Calu3 (cell line): ENCODE measurements at regions not wholly inside any gene's neighbourhood (a gene's known extent, or its start where the extent isn't known, plus 50 kb on each side); places are given as distances from the start of the nearest gene placed in this dataset.

ENCODE experiments used
- BruUV-seq: library from RNA; stranded (reverse); fragments of 400-500 nt; replicated peaks from 2 replicates; lab custom pipeline; 2021; lab: Mats Ljungman, UMichigan
- CTCF ChIA-PET: fragments of 300-600 bp; sonication (Branson Sonifier 250); formaldehyde crosslinking; loops from one replicate; lab custom pipeline; 2022; ENCODE audit warnings: antibody characterized with exemption; lab: Charles Lee
- DNase-seq: peaks from one replicate; pipeline ENCODE4 v3.0.0; 2022
- H3K27ac Mint-ChIP-seq: one replicate; pipeline ENCODE4 v1.8.0; 2022; ENCODE audit warnings: mixed read lengths; ENCODE audit not compliant: unreplicated experiment
- H3K27me3 Mint-ChIP-seq: one replicate; pipeline ENCODE4 v1.8.0; 2022; ENCODE audit warnings: mixed read lengths; ENCODE audit not compliant: unreplicated experiment
- H3K36me3 Mint-ChIP-seq: one replicate; pipeline ENCODE4 v1.8.0; 2022; ENCODE audit warnings: mild to moderate bottlenecking, moderate library complexity, mixed read lengths; ENCODE audit not compliant: insufficient read depth, unreplicated experiment
- H3K4me1 Mint-ChIP-seq: one replicate; pipeline ENCODE4 v1.8.0; 2022; ENCODE audit warnings: mild to moderate bottlenecking, low read depth, mixed read lengths; ENCODE audit not compliant: unreplicated experiment
- H3K4me3 Mint-ChIP-seq: one replicate; pipeline ENCODE4 v1.8.0; 2022; ENCODE audit warnings: mild to moderate bottlenecking, low read depth, moderate library complexity, mixed read lengths; ENCODE audit not compliant: unreplicated experiment
- H3K9me3 Mint-ChIP-seq: one replicate; pipeline ENCODE4 v1.8.0; 2022; ENCODE audit warnings: low read depth, mixed read lengths; ENCODE audit not compliant: unreplicated experiment
- CTCF ChIP-seq: fragments of 200-600 bp; IDR thresholded peaks from one replicate; pipeline ENCODE4 v1.8.0; 2022; ENCODE audit warnings: antibody characterized with exemption; ENCODE audit not compliant: unreplicated experiment
- intact Hi-C: fragments of 100-400 bp; cut with micrococcal nuclease; formaldehyde crosslinking; loops from one replicate; pipeline ENCODE4 v1.10.0; 2022; ENCODE audit not compliant: unreplicated experiment

- CTCF ChIA-PET, result interaction anchor here (0.6 kb wide), 2 partner anchors 86 to 458 kb away, joined by 3 to 4 read pairs; no protein-coding TSS in a partner anchor
Measured at GRCh38 chr3:77799278-77799677, 759.4 kb downstream of the ROBO2 start.

GRCh38 chr3:77800893-77801292 is 761.0 kb downstream of the ROBO2 start:
- no peak for DNase-seq
- no peak for TF ChIP-seq CTCF
- H3K27ac Mint-ChIP-seq, result no peak overlapping the region
- no peaks in the 10 kb centered on the region for H3K4me1 Mint-ChIP-seq
- H3K36me3 Mint-ChIP-seq, result no peaks in the 10 kb centered on the region
- BruUV-seq, result no TSS peak
- no peaks in the 10 kb centered on the region for H3K27me3 Mint-ChIP-seq
- CTCF ChIA-PET, result no interaction called here
- peaks cover 2% of the 10 kb centered on the region for H3K9me3 Mint-ChIP-seq
- H3K4me3 Mint-ChIP-seq, result no peak overlapping the region
- intact Hi-C loops, result no loop called here

More at GRCh38 chr3:77799278-77799677, 759.4 kb downstream of the ROBO2 start:
- intact Hi-C loops, result no loop called here
- Mint-ChIP-seq H3K9me3 (no peaks in the 10 kb centered on the region), H3K27me3 (no peaks in the 10 kb centered on the region), H3K4me3 (no peak overlapping the region), H3K27ac (no peak overlapping the region), H3K4me1 (no peaks in the 10 kb centered on the region), H3K36me3 (no peaks in the 10 kb centered on the region)
- no peak for TF ChIP-seq CTCF
- no TSS peak for BruUV-seq
- DNase-seq, result no peak

- Mint-ChIP-seq H3K36me3 (no peaks in the 10 kb centered on the region), H3K4me3 (no peak overlapping the region), H3K27ac (no peak overlapping the region), H3K4me1 (no peaks in the 10 kb centered on the region), H3K27me3 (no peaks in the 10 kb centered on the region), H3K9me3 (peaks cover 2% of the 10 kb centered on the region)
- BruUV-seq, result no TSS peak
- DNase-seq, result no peak
- intact Hi-C loops, result no loop called here
- CTCF ChIA-PET, result no interaction called here
- TF ChIP-seq CTCF, result no peak
Measured at GRCh38 chr3:77807312-77807711, 767.4 kb downstream of the ROBO2 start.

GRCh38 chr3:77814845-77815244 is 774.9 kb downstream of the ROBO2 start:
- no peak for TF ChIP-seq CTCF
- H3K27me3 Mint-ChIP-seq, result no peaks in the 10 kb centered on the region
- H3K4me1 Mint-ChIP-seq, result no peaks in the 10 kb centered on the region
- no peak overlapping the region for H3K4me3 Mint-ChIP-seq
- no peak for DNase-seq
- CTCF ChIA-PET, result no interaction called here
- no peak overlapping the region for H3K27ac Mint-ChIP-seq
- no TSS peak for BruUV-seq
- intact Hi-C loops, result loop anchor here (5.0 to 10.0 kb wide), 3 partner anchors 280 to 468 kb away; no protein-coding TSS in a partner anchor
- no peaks in the 10 kb centered on the region for H3K36me3 Mint-ChIP-seq
- H3K9me3 Mint-ChIP-seq, result no peaks in the 10 kb centered on the region
